GM18907 (cell line): ENCODE measurements at regions not wholly inside any gene's neighbourhood (a gene's known extent, or its start where the extent isn't known, plus 50 kb on each side); places are given as distances from the start of the nearest gene placed in this dataset.
"Not testable (repeated sequence)": the region's sequence is repeated elsewhere in the genome, so short reads cannot be mapped to it uniquely, and the experiment has no call there.

Experiments used
- ATAC-seq: cut with Tn5 transposase; IDR thresholded peaks from one replicate; pipeline ENCODE4 v1.9.1; 2021; ENCODE audit warnings: mild to moderate bottlenecking, moderate library complexity; ENCODE audit not compliant: unreplicated experiment

GRCh38 chr4:82099928-82100579 lies 273.7 kb downstream of the HNRNPD start:
- no peak for ATAC-seq

- ATAC-seq: no peak
Observed at GRCh38 chr4:82097504-82097903, 276.3 kb downstream of the HNRNPD start.

GRCh38 chr4:82090717-82091116 lies 283.1 kb downstream of the HNRNPD start:
- ATAC-seq: no peak

- ATAC-seq: no peak
Observed at GRCh38 chr4:82084747-82085146, 289.0 kb downstream of the HNRNPD start.

- not testable (repeated sequence) for ATAC-seq
Observed at GRCh38 chr4:82077471-82077995, 296.3 kb downstream of the HNRNPD start.

- ATAC-seq: no peak
Observed at GRCh38 chr4:82076809-82077208, 297.0 kb downstream of the HNRNPD start.

- no peak for ATAC-seq
Observed at GRCh38 chr4:82076359-82076758, 297.4 kb downstream of the HNRNPD start.

- ATAC-seq: no peak
Observed at GRCh38 chr4:82071951-82072350, 301.8 kb downstream of the HNRNPD start.

GRCh38 chr4:82069883-82070638 lies 303.7 kb downstream of the HNRNPD start:
- ATAC-seq: no peak

GRCh38 chr4:82063017-82063416 lies 310.8 kb downstream of the HNRNPD start:
- no peak for ATAC-seq

- no peak for ATAC-seq
Observed at GRCh38 chr4:82057990-82058544, 315.7 kb downstream of the HNRNPD start.

GRCh38 chr4:82055156-82055555 lies 318.6 kb downstream of the HNRNPD start:
- ATAC-seq: no peak

- ATAC-seq: no peak
Observed at GRCh38 chr4:82053396-82053795, 320.4 kb downstream of the HNRNPD start.

GRCh38 chr4:82050796-82051195 lies 323.0 kb downstream of the HNRNPD start:
- no peak for ATAC-seq

GRCh38 chr4:82049294-82049693 lies 324.5 kb downstream of the HNRNPD start:
- no peak for ATAC-seq

GRCh38 chr4:82047731-82048130 lies 326.1 kb downstream of the HNRNPD start:
- no peak for ATAC-seq

- ATAC-seq: no peak
Observed at GRCh38 chr4:82046796-82047195, 327.0 kb downstream of the HNRNPD start.

GRCh38 chr4:82045267-82045666 lies 328.5 kb downstream of the HNRNPD start:
- no peak for ATAC-seq

GRCh38 chr4:82044141-82044993 lies 329.4 kb downstream of the HNRNPD start:
- no peak for ATAC-seq

GRCh38 chr4:82043809-82044137 lies 330.0 kb downstream of the HNRNPD start:
- no peak for ATAC-seq
